HepG2 (cell line): ENCODE measurements at regions not wholly inside any gene's neighbourhood (a gene's known extent, or its start where the extent isn't known, plus 50 kb on each side); places are given as distances from the start of the nearest gene placed in this dataset.

Experiments
- AFF4 ChIP-seq: sonication (generic); formaldehyde crosslinking; IDR thresholded peaks from 2 replicates; pipeline ENCODE4 v1.4.0; 2020; ENCODE audit warnings: missing genetic modification reagents
- ATF2 ChIP-seq: sonication (generic); formaldehyde crosslinking; IDR thresholded peaks from 2 replicates; pipeline ENCODE4 v1.4.0; 2020; ENCODE audit warnings: missing genetic modification reagents
- KLF13 ChIP-seq: sonication (generic); formaldehyde crosslinking; IDR thresholded peaks from 2 replicates; pipeline ENCODE4 v1.4.0; 2020; ENCODE audit warnings: mild to moderate bottlenecking, missing genetic modification reagents
- KLF15 ChIP-seq: sonication (generic); formaldehyde crosslinking; IDR thresholded peaks from 2 replicates; pipeline ENCODE4 v1.8.1; 2023; ENCODE audit warnings: borderline replicate concordance, mild to moderate bottlenecking, inconsistent platforms, missing genetic modification reagents, mixed read lengths
- TCF7L2 ChIP-seq: IDR thresholded peaks from 2 replicates; pipeline ENCODE4 v1.6.1; 2011; ENCODE audit warnings: mild to moderate bottlenecking, low read depth, low read length, moderate library complexity
- YY1 ChIP-seq: IDR thresholded peaks from 2 replicates; pipeline ENCODE4 v1.6.1; 2011; ENCODE audit warnings: low read length, low read depth, moderate library complexity, mild to moderate bottlenecking; ENCODE audit not compliant: insufficient read depth, insufficient replicate concordance
- ZFP36 ChIP-seq: fragments of 150-350 bp; IDR thresholded peaks from 2 replicates; pipeline ENCODE4 v1.6.1; 2018; ENCODE audit warnings: borderline replicate concordance, low read length, low read depth; ENCODE audit not compliant: partially characterized antibody
- ZSCAN5A ChIP-seq: sonication (generic); formaldehyde crosslinking; IDR thresholded peaks from 2 replicates; pipeline ENCODE4 v1.8.0; 2022; ENCODE audit warnings: mild to moderate bottlenecking, missing genetic modification reagents, borderline replicate concordance

GRCh38 chr2:118380915-118381653 is 292.8 kb downstream of the INSIG2 start:
- TF ChIP-seq AFF4 (CRISPR knock-in tag), result no peak
- TF ChIP-seq TCF7L2, result no peak
- TF ChIP-seq ZFP36, result no peak
- no peak for TF ChIP-seq ATF2 (CRISPR knock-in tag)
- no peak for TF ChIP-seq KLF13
- TF ChIP-seq YY1, result no peak
- TF ChIP-seq ZSCAN5A (CRISPR knock-in tag), result no peak
- no peak for TF ChIP-seq KLF15 (CRISPR knock-in tag)
